SK-N-MC (cell line): ENCODE measurements at regions not wholly inside any gene's neighbourhood (a gene's known extent, or its start where the extent isn't known, plus 50 kb on each side); places are given as distances from the start of the nearest gene placed in this dataset.

Experiments used
- FOXP2 ChIP-seq: optimal IDR thresholded peaks from 2 replicates; pipeline ENCODE3; 2011; ENCODE audit warnings: mild to moderate bottlenecking, moderate library complexity; ENCODE audit not compliant: insufficient read depth; ENCODE audit errors: extremely low read length, control extremely low read depth
- POLR2AphosphoS5 ChIP-seq: IDR thresholded peaks from 2 replicates; pipeline ENCODE4 v1.6.1; 2012; ENCODE audit warnings: mild to moderate bottlenecking, low read depth, low read length, borderline replicate concordance

DNA sequence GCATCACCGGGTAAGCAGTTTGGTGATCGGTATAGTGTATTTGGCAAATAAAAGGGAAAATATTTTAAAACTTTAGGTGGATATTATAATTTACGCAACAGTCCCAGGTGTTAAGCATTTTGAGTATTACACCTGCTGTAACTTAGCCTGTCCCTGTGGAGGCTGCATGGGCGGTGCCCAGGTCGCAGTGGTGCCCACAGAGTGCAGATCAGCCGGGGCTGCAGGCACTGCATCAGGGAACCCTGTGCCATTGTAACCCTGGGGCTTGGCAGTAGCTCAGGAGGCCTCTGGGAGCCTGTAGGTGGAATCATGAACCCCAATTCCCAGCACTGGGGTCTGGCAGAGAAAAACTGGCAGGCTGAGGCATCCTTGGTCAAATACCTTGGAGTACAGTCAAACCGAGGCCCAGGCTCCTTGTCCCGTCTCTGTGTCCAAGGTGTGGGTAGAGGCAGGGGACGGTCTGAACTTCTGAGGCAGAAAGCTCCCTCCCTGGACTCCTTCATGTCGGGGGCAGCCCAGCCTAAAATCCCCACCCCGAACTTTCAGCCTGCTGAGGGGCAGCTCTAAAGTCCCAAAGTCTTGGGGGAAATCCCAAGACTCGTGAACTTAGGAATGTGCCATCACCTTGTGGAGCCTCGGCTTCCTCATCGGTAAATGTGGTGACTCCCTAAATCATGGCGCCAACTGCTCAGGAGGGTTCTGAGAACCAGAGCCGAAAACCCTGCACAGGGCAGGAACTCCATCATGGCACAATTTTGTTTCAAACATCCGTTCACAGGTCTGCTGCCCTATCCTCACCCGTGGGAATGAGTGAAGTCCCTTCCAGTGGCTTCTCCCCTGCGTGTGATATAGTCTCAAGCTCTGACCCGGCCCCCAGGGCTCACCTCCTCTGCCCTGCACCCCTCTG lies 85.7 kb downstream of the INHBB start:
- no peak for TF ChIP-seq POLR2AphosphoS5
- no peak for TF ChIP-seq FOXP2
